ENCODE measurements at regions not wholly inside any gene's neighbourhood (a gene's known extent, or its start where the extent isn't known, plus 50 kb on each side); places are given as distances from the start of the nearest gene placed in this dataset.

DNA sequence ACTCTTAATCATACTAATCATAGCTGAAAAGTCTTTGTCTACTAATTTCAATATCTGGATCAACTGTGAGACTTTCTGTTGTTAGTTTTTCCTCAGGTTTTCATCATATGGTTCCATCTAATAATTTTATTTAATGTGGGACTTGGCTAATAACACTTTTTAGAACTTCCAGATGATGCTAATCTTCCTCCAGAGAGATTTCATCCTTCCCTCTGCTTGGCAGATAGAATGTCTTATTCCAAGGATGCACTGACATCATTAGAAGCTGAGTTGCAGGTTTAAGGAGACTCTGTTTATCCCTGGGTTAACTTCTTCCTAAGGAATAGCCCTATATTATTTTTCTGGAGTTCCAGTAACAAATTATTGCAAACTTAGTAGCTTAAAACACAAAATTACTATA lies 325.6 kb downstream of the COG6 start:
- TF ChIP-seq, protein P1, sequence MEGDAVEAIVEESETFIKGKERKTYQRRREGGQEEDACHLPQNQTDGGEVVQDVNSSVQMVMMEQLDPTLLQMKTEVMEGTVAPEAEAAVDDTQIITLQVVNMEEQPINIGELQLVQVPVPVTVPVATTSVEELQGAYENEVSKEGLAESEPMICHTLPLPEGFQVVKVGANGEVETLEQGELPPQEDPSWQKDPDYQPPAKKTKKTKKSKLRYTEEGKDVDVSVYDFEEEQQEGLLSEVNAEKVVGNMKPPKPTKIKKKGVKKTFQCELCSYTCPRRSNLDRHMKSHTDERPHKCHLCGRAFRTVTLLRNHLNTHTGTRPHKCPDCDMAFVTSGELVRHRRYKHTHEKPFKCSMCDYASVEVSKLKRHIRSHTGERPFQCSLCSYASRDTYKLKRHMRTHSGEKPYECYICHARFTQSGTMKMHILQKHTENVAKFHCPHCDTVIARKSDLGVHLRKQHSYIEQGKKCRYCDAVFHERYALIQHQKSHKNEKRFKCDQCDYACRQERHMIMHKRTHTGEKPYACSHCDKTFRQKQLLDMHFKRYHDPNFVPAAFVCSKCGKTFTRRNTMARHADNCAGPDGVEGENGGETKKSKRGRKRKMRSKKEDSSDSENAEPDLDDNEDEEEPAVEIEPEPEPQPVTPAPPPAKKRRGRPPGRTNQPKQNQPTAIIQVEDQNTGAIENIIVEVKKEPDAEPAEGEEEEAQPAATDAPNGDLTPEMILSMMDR (IDR thresholded peaks at IDR 0.05 in 2 of 3, conservative IDR thresholded peaks at IDR 0.05 in 1 of 3; ENCODE audit: control insufficient read depth in 2 of 3, extremely low read depth in 1 of 3, insufficient read depth in 1 of 3, low read depth in 3 of 3, low read length in 3 of 3): no peak
- TF ChIP-seq MAX (IDR thresholded peaks at IDR 0.05; ENCODE audit: low read depth, low read length) (no peak), ZNF24 (IDR thresholded peaks at IDR 0.05) (no peak), JUNB (IDR thresholded peaks at IDR 0.05) (no peak), ESRRA (IDR thresholded peaks at IDR 0.05; ENCODE audit: low read length) (no peak), POLR2AphosphoS5 (IDR thresholded peaks at IDR 0.05; ENCODE audit: low read length) (no peak), ZNF274 (IDR thresholded peaks at IDR 0.05; ENCODE audit: insufficient read depth, insufficient read length) (no peak), YBX1 (IDR thresholded peaks at IDR 0.05) (no peak), CREB1 (IDR thresholded peaks at IDR 0.05; ENCODE audit: low read depth) (no peak), CBX5 (IDR thresholded peaks at IDR 0.05; ENCODE audit: low read depth) (no peak), RFX5 (IDR thresholded peaks at IDR 0.05; ENCODE audit: low read depth, low read length) (no peak), GABPA (IDR thresholded peaks at IDR 0.05; ENCODE audit: low read depth) (no peak), MYC (IDR thresholded peaks at IDR 0.05; ENCODE audit: insufficient read depth, insufficient read length, insufficient replicate concordance, low read length, severe bottlenecking) (no peak)
